ENCODE measurements at regions not wholly inside any gene's neighbourhood (a gene's known extent, or its start where the extent isn't known, plus 50 kb on each side); places are given as distances from the start of the nearest gene placed in this dataset.

- TF ChIP-seq, protein P1, sequence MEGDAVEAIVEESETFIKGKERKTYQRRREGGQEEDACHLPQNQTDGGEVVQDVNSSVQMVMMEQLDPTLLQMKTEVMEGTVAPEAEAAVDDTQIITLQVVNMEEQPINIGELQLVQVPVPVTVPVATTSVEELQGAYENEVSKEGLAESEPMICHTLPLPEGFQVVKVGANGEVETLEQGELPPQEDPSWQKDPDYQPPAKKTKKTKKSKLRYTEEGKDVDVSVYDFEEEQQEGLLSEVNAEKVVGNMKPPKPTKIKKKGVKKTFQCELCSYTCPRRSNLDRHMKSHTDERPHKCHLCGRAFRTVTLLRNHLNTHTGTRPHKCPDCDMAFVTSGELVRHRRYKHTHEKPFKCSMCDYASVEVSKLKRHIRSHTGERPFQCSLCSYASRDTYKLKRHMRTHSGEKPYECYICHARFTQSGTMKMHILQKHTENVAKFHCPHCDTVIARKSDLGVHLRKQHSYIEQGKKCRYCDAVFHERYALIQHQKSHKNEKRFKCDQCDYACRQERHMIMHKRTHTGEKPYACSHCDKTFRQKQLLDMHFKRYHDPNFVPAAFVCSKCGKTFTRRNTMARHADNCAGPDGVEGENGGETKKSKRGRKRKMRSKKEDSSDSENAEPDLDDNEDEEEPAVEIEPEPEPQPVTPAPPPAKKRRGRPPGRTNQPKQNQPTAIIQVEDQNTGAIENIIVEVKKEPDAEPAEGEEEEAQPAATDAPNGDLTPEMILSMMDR (IDR thresholded peaks at IDR 0.05): no peak
- TF ChIP-seq POLR2A (IDR thresholded peaks at IDR 0.05): no peak
Measured at GRCh38 chr2:11018651-11019185, 107.0 kb downstream of the KCNF1 start.
